ENCODE measurements at regions not wholly inside any gene's neighbourhood (a gene's known extent, or its start where the extent isn't known, plus 50 kb on each side); places are given as distances from the start of the nearest gene placed in this dataset.

DNA sequence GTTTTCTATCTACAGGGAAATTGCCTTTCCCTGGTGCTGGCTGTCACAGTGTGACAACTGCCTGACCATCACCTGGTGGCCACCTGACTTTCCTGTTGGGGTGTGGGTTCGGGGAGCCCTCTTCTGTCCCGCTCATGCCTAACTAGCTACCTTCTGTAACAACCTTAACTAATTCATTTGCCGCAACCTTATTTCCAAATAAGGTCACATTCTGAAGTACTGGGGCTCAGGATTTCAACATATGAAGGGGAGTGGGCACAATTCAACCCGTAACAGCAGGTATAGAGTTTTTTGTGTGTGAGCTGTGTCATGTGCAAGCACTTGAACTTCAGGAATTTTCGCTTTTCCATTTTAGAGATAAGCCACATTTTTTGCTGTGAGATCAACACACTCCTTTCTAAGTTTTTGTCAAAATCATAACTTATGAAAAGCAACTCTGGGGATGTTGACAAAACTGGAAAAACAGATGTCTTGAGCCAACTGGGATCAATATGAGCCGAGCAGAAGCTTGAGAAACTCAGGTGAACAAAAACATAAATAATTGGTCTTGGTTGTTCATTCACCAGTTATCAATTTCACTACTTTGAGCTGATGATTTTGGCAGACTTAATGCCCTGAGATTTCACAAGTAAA is 242.0 kb upstream of the RGMA start:
- TF ChIP-seq POLR2A (IDR thresholded peaks at IDR 0.05; ENCODE audit: low read depth, low read length) = no peak
- TF ChIP-seq TAF1 (IDR thresholded peaks at IDR 0.05; ENCODE audit: borderline replicate concordance, low read depth, low read length) = no peak
- TF ChIP-seq POLR2AphosphoS5 (IDR thresholded peaks at IDR 0.05; ENCODE audit: low read depth, low read length) = no peak
- FAIRE-seq (no peak), DNase-seq (ENCODE audit: insufficient read length) (no peak)

DNA sequence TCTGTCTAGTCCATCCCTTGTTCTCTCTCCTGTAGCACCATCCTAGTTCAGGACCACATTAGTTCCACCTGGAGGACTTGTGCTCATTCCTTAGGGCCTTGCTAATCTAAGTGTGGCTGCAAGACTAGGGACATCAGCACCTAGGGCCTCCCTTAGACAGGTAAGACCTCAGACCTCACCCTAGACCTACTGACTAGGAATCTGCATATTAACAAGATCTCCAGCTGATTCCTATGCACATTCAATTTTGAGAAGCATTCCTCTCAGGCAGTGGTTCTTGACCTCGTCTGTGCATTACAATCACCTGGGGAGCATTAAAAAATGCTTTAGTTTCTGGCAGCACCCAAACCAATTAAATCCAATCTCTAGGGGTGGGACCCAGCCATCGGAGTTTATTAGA is 238.4 kb upstream of the RGMA start:
- FAIRE-seq (no peak), DNase-seq (ENCODE audit: insufficient read length) (no peak)
- TF ChIP-seq POLR2A (IDR thresholded peaks at IDR 0.05; ENCODE audit: low read depth, low read length) (no peak), TAF1 (IDR thresholded peaks at IDR 0.05; ENCODE audit: borderline replicate concordance, low read depth, low read length) (no peak), POLR2AphosphoS5 (IDR thresholded peaks at IDR 0.05; ENCODE audit: low read depth, low read length) (no peak)

- FAIRE-seq = no peak
- DNase-seq (ENCODE audit: insufficient read length) = no peak
- TF ChIP-seq POLR2AphosphoS5 (IDR thresholded peaks at IDR 0.05; ENCODE audit: low read depth, low read length) = no peak
- TF ChIP-seq POLR2A (IDR thresholded peaks at IDR 0.05; ENCODE audit: low read depth, low read length) = no peak
- no peak for TF ChIP-seq TAF1 (IDR thresholded peaks at IDR 0.05; ENCODE audit: borderline replicate concordance, low read depth, low read length)
Measured at GRCh38 chr15:93324186-93324975, 235.4 kb upstream of the RGMA start.

- DNase-seq (ENCODE audit: insufficient read length) (no peak), FAIRE-seq (no peak)
Measured at GRCh38 chr15:93321881-93322282, 232.9 kb upstream of the RGMA start.

GRCh38 chr15:93319121-93319814 is 230.3 kb upstream of the RGMA start:
- FAIRE-seq = no peak
- no peak for DNase-seq (ENCODE audit: insufficient read length)
- TF ChIP-seq TAF1 (IDR thresholded peaks at IDR 0.05; ENCODE audit: borderline replicate concordance, low read depth, low read length) (no peak), POLR2A (IDR thresholded peaks at IDR 0.05; ENCODE audit: low read depth, low read length) (no peak), POLR2AphosphoS5 (IDR thresholded peaks at IDR 0.05; ENCODE audit: low read depth, low read length) (no peak)

More at GRCh38 chr15:93321881-93322282, 232.9 kb upstream of the RGMA start:
- no peak for TF ChIP-seq POLR2AphosphoS5 (IDR thresholded peaks at IDR 0.05; ENCODE audit: low read depth, low read length)
- TF ChIP-seq TAF1 (IDR thresholded peaks at IDR 0.05; ENCODE audit: borderline replicate concordance, low read depth, low read length) = no peak
- TF ChIP-seq POLR2A (IDR thresholded peaks at IDR 0.05; ENCODE audit: low read depth, low read length) = no peak

DNA sequence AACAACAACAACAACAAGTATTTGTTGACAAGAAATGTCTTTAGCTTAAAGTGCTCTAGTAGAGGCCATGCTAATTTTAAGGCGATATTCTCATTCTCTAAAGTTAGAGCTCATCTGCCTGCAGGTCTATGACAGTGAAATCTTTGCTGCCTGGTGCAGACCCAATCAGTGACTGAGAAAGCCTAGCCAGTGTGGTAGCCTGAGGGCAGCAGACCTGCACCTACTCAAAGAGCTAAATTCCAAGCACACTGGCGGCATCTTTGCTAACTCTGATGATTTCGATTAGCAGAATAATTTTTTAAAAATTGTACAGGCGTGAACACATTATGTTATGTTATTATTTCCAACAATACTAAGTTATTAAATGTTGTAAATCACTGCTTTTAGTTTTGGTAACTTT is 228.8 kb upstream of the RGMA start:
- no peak for TF ChIP-seq TAF1 (IDR thresholded peaks at IDR 0.05; ENCODE audit: borderline replicate concordance, low read depth, low read length)
- TF ChIP-seq POLR2AphosphoS5 (IDR thresholded peaks at IDR 0.05; ENCODE audit: low read depth, low read length) = no peak
- no peak for TF ChIP-seq POLR2A (IDR thresholded peaks at IDR 0.05; ENCODE audit: low read depth, low read length)
- no peak for DNase-seq (ENCODE audit: insufficient read length)
- FAIRE-seq = no peak

DNA sequence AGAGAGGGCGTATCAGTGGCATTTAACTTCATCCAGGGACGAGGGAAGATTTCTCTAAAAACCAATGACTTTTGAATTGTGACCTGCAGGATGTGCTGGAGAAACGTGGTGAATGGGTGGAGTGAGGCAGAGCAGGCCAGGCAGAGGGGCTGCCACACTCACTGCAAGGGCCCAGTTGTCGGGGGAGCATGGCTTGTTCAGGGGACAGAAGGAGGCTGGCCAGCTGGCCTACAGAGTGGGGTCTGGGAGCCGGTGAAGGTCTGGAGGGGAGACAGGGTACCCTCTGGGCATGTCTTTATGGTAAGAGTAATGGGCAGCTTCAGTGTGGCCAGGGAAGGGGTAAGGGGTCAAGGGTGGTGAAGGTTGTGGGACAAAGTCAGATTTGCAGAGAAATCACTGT is 225.2 kb upstream of the RGMA start:
- DNase-seq (ENCODE audit: insufficient read length) (no peak), FAIRE-seq (no peak)
- no peak for TF ChIP-seq POLR2A (IDR thresholded peaks at IDR 0.05; ENCODE audit: low read depth, low read length)
- no peak for TF ChIP-seq TAF1 (IDR thresholded peaks at IDR 0.05; ENCODE audit: borderline replicate concordance, low read depth, low read length)
- TF ChIP-seq POLR2AphosphoS5 (IDR thresholded peaks at IDR 0.05; ENCODE audit: low read depth, low read length) = no peak

- FAIRE-seq (no peak), DNase-seq (ENCODE audit: insufficient read length) (no peak)
- TF ChIP-seq POLR2A (IDR thresholded peaks at IDR 0.05; ENCODE audit: low read depth, low read length) = no peak
- no peak for TF ChIP-seq TAF1 (IDR thresholded peaks at IDR 0.05; ENCODE audit: borderline replicate concordance, low read depth, low read length)
- TF ChIP-seq POLR2AphosphoS5 (IDR thresholded peaks at IDR 0.05; ENCODE audit: low read depth, low read length) = no peak
Measured at GRCh38 chr15:93312891-93313486, 224.0 kb upstream of the RGMA start.

DNA sequence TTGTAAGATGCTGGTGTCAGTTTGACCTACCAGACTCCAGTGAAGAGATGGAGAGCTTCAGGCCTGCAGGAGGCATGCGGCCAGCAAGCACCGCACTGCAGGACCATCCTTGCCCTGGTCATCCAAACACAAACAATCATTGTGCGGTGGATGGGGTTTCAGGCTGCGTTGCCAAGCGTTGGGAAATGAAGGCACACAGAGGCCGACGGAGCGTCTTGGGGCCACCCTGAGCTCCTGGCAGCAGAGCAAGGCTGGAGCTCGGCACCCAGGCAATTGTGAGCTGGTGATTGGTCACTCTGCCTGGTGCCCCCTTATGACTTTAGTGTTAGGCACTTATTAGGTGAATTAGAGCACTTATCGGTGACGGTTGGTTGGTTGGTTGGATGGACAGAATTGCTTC is 222.6 kb upstream of the RGMA start:
- TF ChIP-seq TAF1 (IDR thresholded peaks at IDR 0.05; ENCODE audit: borderline replicate concordance, low read depth, low read length) (no peak), POLR2AphosphoS5 (IDR thresholded peaks at IDR 0.05; ENCODE audit: low read depth, low read length) (no peak), POLR2A (IDR thresholded peaks at IDR 0.05; ENCODE audit: low read depth, low read length) (no peak)
- FAIRE-seq (no peak), DNase-seq (ENCODE audit: insufficient read length) (no peak)

DNA sequence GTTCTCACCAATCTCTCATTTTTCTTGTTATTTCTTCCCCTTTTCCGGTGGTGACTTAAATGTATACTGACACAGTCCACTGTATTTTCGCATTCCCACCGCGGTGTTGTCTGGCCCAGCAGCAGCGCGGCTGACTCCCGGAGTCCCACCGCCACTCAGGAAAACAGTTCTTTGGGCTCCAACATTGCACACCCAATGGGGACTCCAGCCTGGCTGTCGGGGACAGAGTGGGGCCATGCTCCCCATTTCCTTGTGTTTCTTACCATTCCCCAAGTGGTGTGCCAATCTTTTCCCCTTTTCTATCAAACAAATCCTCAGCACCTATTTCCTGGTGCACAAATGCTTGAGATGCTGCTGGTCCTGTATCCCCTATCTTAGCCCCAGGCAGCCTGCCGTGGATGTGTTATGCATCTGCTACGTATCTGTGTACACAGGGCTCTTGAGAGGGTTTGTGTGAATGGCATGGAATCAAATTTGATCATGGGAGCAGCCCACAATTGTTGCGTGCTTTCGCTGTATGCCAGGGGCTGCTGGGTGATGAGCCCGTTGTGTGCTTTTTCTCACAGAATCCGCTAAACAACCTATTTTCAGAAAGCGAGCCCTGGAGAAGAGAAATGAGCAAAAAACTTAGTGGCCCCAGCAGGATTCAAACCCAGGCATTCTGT is 219.1 kb upstream of the RGMA start:
- FAIRE-seq = no peak
- no peak for DNase-seq (ENCODE audit: insufficient read length)
- no peak for TF ChIP-seq POLR2AphosphoS5 (IDR thresholded peaks at IDR 0.05; ENCODE audit: low read depth, low read length)
- TF ChIP-seq TAF1 (IDR thresholded peaks at IDR 0.05; ENCODE audit: borderline replicate concordance, low read depth, low read length) = no peak
- no peak for TF ChIP-seq POLR2A (IDR thresholded peaks at IDR 0.05; ENCODE audit: low read depth, low read length)

DNA sequence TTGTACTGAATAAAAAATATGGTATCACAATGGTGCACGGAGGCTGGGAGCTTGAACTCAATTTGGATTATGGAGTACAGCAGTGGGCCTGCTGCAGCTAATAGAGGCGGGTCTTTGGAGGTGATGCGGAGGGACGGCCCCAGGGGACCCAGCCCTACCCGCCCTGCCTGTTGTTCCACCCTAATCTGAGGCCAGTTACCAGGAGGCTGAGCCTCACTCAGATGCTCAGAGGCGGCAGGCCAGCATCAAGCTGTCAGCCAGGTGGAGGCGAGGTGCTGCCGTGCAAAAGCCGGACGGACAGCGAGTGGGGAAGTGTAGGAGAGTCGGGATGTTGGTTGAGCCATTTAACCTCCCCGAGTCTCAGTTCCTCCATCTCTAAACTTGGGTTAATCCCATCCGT is 218.5 kb upstream of the RGMA start:
- TF ChIP-seq POLR2AphosphoS5 (IDR thresholded peaks at IDR 0.05; ENCODE audit: low read depth, low read length) (no peak), POLR2A (IDR thresholded peaks at IDR 0.05; ENCODE audit: low read depth, low read length) (no peak), TAF1 (IDR thresholded peaks at IDR 0.05; ENCODE audit: borderline replicate concordance, low read depth, low read length) (no peak)
- FAIRE-seq (no peak), DNase-seq (ENCODE audit: insufficient read length) (no peak)
